Endothelial cell of umbilical vein (primary cell): ENCODE measurements at regions not wholly inside any gene's neighbourhood (a gene's known extent, or its start where the extent isn't known, plus 50 kb on each side); places are given as distances from the start of the nearest gene placed in this dataset.

Source experiments
- EZH2 ChIP-seq: IDR thresholded peaks from 2 replicates; pipeline ENCODE4 v1.6.1; 2012; ENCODE audit warnings: borderline replicate concordance, low read depth, mild to moderate bottlenecking, moderate library complexity, low read length, inconsistent platforms; ENCODE audit not compliant: severe bottlenecking
- FOS ChIP-seq: IDR thresholded peaks from 2 replicates; pipeline ENCODE4 v1.6.1; 2011; ENCODE audit warnings: mild to moderate bottlenecking, low read length, moderate library complexity, borderline replicate concordance; ENCODE audit not compliant: insufficient read depth
- GATA2 ChIP-seq: IDR thresholded peaks from 2 replicates; pipeline ENCODE4 v1.7.0; 2011; ENCODE audit warnings: low read depth, mild to moderate bottlenecking, moderate library complexity, mixed read lengths, low read length; ENCODE audit not compliant: insufficient read length, insufficient read depth
- POLR2A ChIP-seq: IDR thresholded peaks from 2 replicates; pipeline ENCODE4 v1.6.1; 2012; ENCODE audit warnings: low read depth, mild to moderate bottlenecking, control low read depth, low read length
- POLR2AphosphoS5 ChIP-seq: IDR thresholded peaks from 2 replicates; pipeline ENCODE4 v1.6.1; 2012; ENCODE audit warnings: low read depth, mild to moderate bottlenecking, control low read depth, low read length, moderate library complexity; ENCODE audit not compliant: insufficient read depth
- TF ChIP-seq, protein P1 (sequence below), 2 donors: IDR thresholded peaks; 1 replicate in 1 of 2; 2 replicates in 1 of 2; pipeline ENCODE4 v1.5.1; 2011; ENCODE audit warnings: low read length in 2 of 2, mild to moderate bottlenecking in 2 of 2, moderate library complexity in 2 of 2, control low read depth in 1 of 2, inconsistent platforms in 1 of 2, low read depth in 1 of 2; ENCODE audit not compliant: insufficient read depth in 1 of 2; ENCODE audit errors: extremely low read depth in 1 of 2

DNA sequence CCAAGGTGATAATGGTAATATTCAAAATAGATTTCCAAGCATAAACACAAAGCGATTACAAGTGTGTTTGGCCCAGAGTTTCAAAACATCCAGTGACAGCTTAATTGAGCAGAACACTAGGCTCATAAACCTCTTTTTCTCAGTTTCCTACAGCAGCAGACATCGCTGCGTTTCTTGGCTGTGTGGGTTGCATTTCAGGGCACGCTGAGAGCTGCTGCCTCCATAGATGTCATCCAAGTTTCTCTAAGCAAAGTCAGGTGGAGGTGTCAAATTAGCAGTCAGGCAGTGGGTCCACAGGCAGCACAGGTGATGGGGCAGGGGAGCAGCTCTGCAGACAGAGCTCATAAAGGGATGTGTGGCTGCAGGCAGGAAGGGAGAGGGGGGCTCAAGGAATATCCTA is 50.5 kb upstream of the COL13A1 start:
- TF ChIP-seq, protein P1, sequence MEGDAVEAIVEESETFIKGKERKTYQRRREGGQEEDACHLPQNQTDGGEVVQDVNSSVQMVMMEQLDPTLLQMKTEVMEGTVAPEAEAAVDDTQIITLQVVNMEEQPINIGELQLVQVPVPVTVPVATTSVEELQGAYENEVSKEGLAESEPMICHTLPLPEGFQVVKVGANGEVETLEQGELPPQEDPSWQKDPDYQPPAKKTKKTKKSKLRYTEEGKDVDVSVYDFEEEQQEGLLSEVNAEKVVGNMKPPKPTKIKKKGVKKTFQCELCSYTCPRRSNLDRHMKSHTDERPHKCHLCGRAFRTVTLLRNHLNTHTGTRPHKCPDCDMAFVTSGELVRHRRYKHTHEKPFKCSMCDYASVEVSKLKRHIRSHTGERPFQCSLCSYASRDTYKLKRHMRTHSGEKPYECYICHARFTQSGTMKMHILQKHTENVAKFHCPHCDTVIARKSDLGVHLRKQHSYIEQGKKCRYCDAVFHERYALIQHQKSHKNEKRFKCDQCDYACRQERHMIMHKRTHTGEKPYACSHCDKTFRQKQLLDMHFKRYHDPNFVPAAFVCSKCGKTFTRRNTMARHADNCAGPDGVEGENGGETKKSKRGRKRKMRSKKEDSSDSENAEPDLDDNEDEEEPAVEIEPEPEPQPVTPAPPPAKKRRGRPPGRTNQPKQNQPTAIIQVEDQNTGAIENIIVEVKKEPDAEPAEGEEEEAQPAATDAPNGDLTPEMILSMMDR (IDR thresholded peaks at IDR 0.05; ENCODE audit: extremely low read depth in 1 of 2, insufficient read depth in 1 of 2, low read depth in 1 of 2, low read length in 2 of 2) = no peak
- no peak for TF ChIP-seq POLR2AphosphoS5
- TF ChIP-seq EZH2 = no peak
- no peak for TF ChIP-seq POLR2A
- TF ChIP-seq FOS = no peak
- no peak for TF ChIP-seq GATA2
